ENCODE measurements at regions not wholly inside any gene's neighbourhood (a gene's known extent, or its start where the extent isn't known, plus 50 kb on each side); places are given as distances from the start of the nearest gene placed in this dataset.

- TF ChIP-seq EZH2 (IDR thresholded peaks at IDR 0.05; ENCODE audit: insufficient read depth, poor library complexity, severe bottlenecking) (no peak), EZH2phosphoT487 (IDR thresholded peaks at IDR 0.05; ENCODE audit: insufficient read depth, low read depth) (no peak)
Observed at GRCh38 chr21:35663856-35664606, 396.3 kb downstream of the SETD4 start.
